IMR-90 (cell line): ENCODE measurements at regions not wholly inside any gene's neighbourhood (a gene's known extent, or its start where the extent isn't known, plus 50 kb on each side); places are given as distances from the start of the nearest gene placed in this dataset.
A peak's percentile ranks its signal among the peaks of the same experiment; 100 is the strongest.

ENCODE experiments used
- ATAC-seq: fragments of 200-7000 bp; cut with Tn5 transposase; 2 replicates; pipeline ENCODE4 v1.9.1; 2020; ENCODE audit warnings: low read depth, mild to moderate bottlenecking, moderate library complexity
- BruUV-seq: library from RNA; stranded (reverse); fragments of 400-500 nt; replicated peaks from 2 replicates; lab custom pipeline; 2021; lab: Mats Ljungman, UMichigan
- CTCF ChIA-PET: fragments of 300-600 bp; formaldehyde crosslinking; extraction: SDS; loops from one replicate; lab custom pipeline; 2021; ENCODE audit warnings: antibody characterized with exemption; lab: Yijun Ruan, JAX
- POLR2A ChIA-PET: fragments of 300-600 bp; sonication (Branson Sonifier 250); formaldehyde crosslinking; loops from one replicate; lab custom pipeline; 2022; ENCODE audit warnings: antibody characterized with exemption; ENCODE audit not compliant: unreplicated experiment; lab: Charles Lee
- DNase-seq: peaks from one replicate; pipeline ENCODE4 v3.0.0; 2013
- H2AFZ ChIP-seq: replicated peaks from 2 replicates; pipeline ENCODE3; 2013; ENCODE audit warnings: low read length, mild to moderate bottlenecking; ENCODE audit not compliant: poor library complexity
- H2AK5ac ChIP-seq: 2 replicates; pipeline ENCODE4 v1.6.1; 2013; ENCODE audit warnings: low read depth, low read length, inconsistent platforms
- H2AK9ac ChIP-seq: replicated peaks from 2 replicates; pipeline ENCODE3; 2013; ENCODE audit warnings: mild to moderate bottlenecking, low read depth, low read length, moderate library complexity; ENCODE audit not compliant: poor library complexity
- H2BK120ac ChIP-seq: 2 replicates; pipeline ENCODE4 v1.6.1; 2013; ENCODE audit warnings: low read depth, low read length, inconsistent platforms
- H2BK15ac ChIP-seq: 3 replicates; pipeline ENCODE4 v1.6.1; 2013; ENCODE audit warnings: low read depth, low read length, inconsistent platforms
- H2BK20ac ChIP-seq: 2 replicates; pipeline ENCODE4 v1.6.1; 2013; ENCODE audit warnings: low read depth, mild to moderate bottlenecking, inconsistent platforms, low read length, moderate library complexity
- H2BK5ac ChIP-seq: 2 replicates; pipeline ENCODE4 v1.6.1; 2013; ENCODE audit warnings: mild to moderate bottlenecking, low read depth, low read length, inconsistent platforms; ENCODE audit not compliant: poor library complexity, severe bottlenecking
- H3K14ac ChIP-seq: replicated peaks from 2 replicates; pipeline ENCODE4 v1.6.1; 2013; ENCODE audit warnings: low read depth, low read length, inconsistent platforms
- H3K18ac ChIP-seq: 2 replicates; pipeline ENCODE4 v1.6.1; 2013; ENCODE audit warnings: low read depth, low read length, control low read depth
- H3K23ac ChIP-seq: 2 replicates; pipeline ENCODE4 v1.6.1; 2013; ENCODE audit warnings: low read depth, low read length, inconsistent platforms
- H3K27ac ChIP-seq: 2 replicates; pipeline ENCODE4 v1.5.1; 2013; ENCODE audit warnings: mild to moderate bottlenecking, control low read depth, low read length; ENCODE audit not compliant: insufficient read depth
- H3K27me3 ChIP-seq: 2 replicates; pipeline ENCODE4 v1.6.1; 2013; ENCODE audit warnings: low read length; ENCODE audit not compliant: control insufficient read depth, insufficient read depth
- H3K36me3 ChIP-seq: 2 replicates; pipeline ENCODE4 v1.6.1; 2013; ENCODE audit warnings: low read length, mixed read lengths; ENCODE audit not compliant: control insufficient read depth, insufficient read depth
- H3K4ac ChIP-seq: 2 replicates; pipeline ENCODE4 v1.6.1; 2013; ENCODE audit warnings: low read depth, low read length, inconsistent platforms
- H3K4me1 ChIP-seq: 2 replicates; pipeline ENCODE4 v1.6.1; 2013; ENCODE audit warnings: low read length, mixed read lengths; ENCODE audit not compliant: control insufficient read depth, insufficient read depth
- H3K4me2 ChIP-seq: 2 replicates; pipeline ENCODE4 v1.6.1; 2013; ENCODE audit warnings: low read depth, mild to moderate bottlenecking, control low read depth, low read length, moderate library complexity
- H3K4me3 ChIP-seq: 2 replicates; pipeline ENCODE4 v1.5.1; 2013; ENCODE audit warnings: low read depth, mild to moderate bottlenecking, control low read depth, low read length, moderate library complexity; ENCODE audit not compliant: insufficient read depth
- H3K56ac ChIP-seq: 2 replicates; pipeline ENCODE4 v1.6.1; 2013; ENCODE audit warnings: low read length, inconsistent platforms; ENCODE audit not compliant: insufficient read depth; ENCODE audit errors: extremely low read depth
- H3K79me1 ChIP-seq, 2 experiments: 2 replicates each; pipeline ENCODE4 v1.6.1; 2013; ENCODE audit warnings: low read length in 2 of 2, inconsistent platforms in 1 of 2, low read depth in 1 of 2
- H3K9ac ChIP-seq: 2 replicates; pipeline ENCODE4 v1.6.1; 2013; ENCODE audit warnings: low read depth, low read length, control low read depth
- H3K9me1 ChIP-seq: 2 replicates; pipeline ENCODE4 v1.6.1; 2013; ENCODE audit warnings: low read length, inconsistent platforms; ENCODE audit not compliant: insufficient read depth
- H3K9me3 ChIP-seq: 2 replicates; pipeline ENCODE4 v1.6.1; 2013; ENCODE audit warnings: low read length; ENCODE audit not compliant: control insufficient read depth, insufficient read depth
- H4K20me1 ChIP-seq: 2 replicates; pipeline ENCODE4 v1.6.1; 2013; ENCODE audit warnings: low read length, inconsistent platforms; ENCODE audit not compliant: insufficient read depth
- H4K5ac ChIP-seq: 2 replicates; pipeline ENCODE4 v1.6.1; 2013; ENCODE audit warnings: mild to moderate bottlenecking, low read depth, low read length, control low read depth
- H4K8ac ChIP-seq, 2 experiments: 2 replicates each; pipeline ENCODE4 v1.6.1; 2013; ENCODE audit warnings: low read depth in 2 of 2, low read length in 2 of 2, control low read depth in 1 of 2, inconsistent platforms in 1 of 2
- H4K91ac ChIP-seq: 2 replicates; pipeline ENCODE4 v1.6.1; 2013; ENCODE audit warnings: low read depth, low read length, inconsistent platforms; ENCODE audit not compliant: insufficient read depth
- CEBPB ChIP-seq: IDR thresholded peaks from 2 replicates; pipeline ENCODE4 v1.6.1; 2012; ENCODE audit warnings: low read depth, low read length, improper control_type of control experiment
- RCOR1 ChIP-seq: IDR thresholded peaks from 2 replicates; pipeline ENCODE4 v1.6.1; 2012; ENCODE audit warnings: mild to moderate bottlenecking, low read length, improper control_type of control experiment; ENCODE audit not compliant: insufficient replicate concordance
- WGBS, 2 experiments: methylation state at CpG; one replicate each; pipeline versions ENCODE4 v1.1.5 to v1.1.7; 2013; ENCODE audit warnings: missing lambda C conversion rate in 2 of 2; ENCODE audit not compliant: insufficient read length in 1 of 2; ENCODE audit errors: extremely low coverage in 2 of 2; 5-methylcytosine and 5-hydroxymethylcytosine counted together
- dilution Hi-C: fragments of 300-500 bp; cut with HindIII; formaldehyde crosslinking; loops from one replicate; pipeline ENCODE4 v1.14.3; 2018; ENCODE audit warnings: low sequenced_read_pairs; ENCODE audit not compliant: unreplicated experiment
- in situ Hi-C: fragments of 300-500 bp; cut with MboI; formaldehyde crosslinking; loops from 3 replicates; pipeline ENCODE4 v1.14.3; 2019; ENCODE audit warnings: low sequenced_read_pairs, inconsistent platforms, mixed read lengths
- intact Hi-C: fragments of 100-400 bp; cut with micrococcal nuclease; formaldehyde crosslinking; loops from 2 replicates; pipeline ENCODE4 v1.10.0; 2022

DNA sequence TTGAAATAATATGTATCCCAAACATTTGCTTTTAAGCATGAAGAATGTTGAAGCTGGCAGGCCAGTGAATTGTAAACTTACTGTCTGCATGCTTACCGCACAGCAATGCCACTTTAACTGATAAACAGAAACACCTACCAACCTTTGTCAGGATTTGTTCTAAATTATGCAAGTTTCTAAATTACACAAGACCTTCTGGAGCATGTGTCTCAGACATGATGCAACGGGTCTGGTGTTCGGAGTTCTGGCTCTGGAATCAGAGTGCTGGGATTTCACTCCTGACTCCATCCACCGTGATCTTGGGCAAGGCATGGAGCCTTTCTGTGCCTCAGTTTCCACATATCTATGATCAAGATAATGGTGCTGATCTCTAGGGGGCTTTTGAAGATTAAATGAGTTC lies 111.2 kb downstream of the CCT6B start:
- Histone ChIP-seq H3K4me1 (no peaks in the 10 kb centered on the region), H3K9ac (no peak overlapping the region), H4K20me1 (no peaks in the 10 kb centered on the region), H3K18ac (no peak overlapping the region), H3K27ac (no peak overlapping the region), H4K91ac (no peak overlapping the region), H2BK5ac (no peak overlapping the region), H3K4me3 (no peak overlapping the region), H4K5ac (no peak overlapping the region), H3K79me1 (no peaks in the 10 kb centered on the region), H3K9me3 (no peaks in the 10 kb centered on the region), H3K56ac (no peak overlapping the region), H3K36me3 (no peaks in the 10 kb centered on the region), H2AK9ac (no peak overlapping the region), H3K9me1 (no peaks in the 10 kb centered on the region), H3K4me2 (no peak overlapping the region), H4K8ac (no peak overlapping the region), H3K4ac (no peak overlapping the region), H2AK5ac (no peak overlapping the region), H2BK120ac (no peak overlapping the region), H2AFZ (no peak overlapping the region), H3K27me3 (no peaks in the 10 kb centered on the region; the same call in 1 of the 2 replicates), H3K14ac (no peak overlapping the region), H2BK20ac (no peak overlapping the region), H3K23ac (no peak overlapping the region), H2BK15ac (no peak overlapping the region)
- in situ Hi-C loops (no loop called here), dilution Hi-C loops (no loop called here), intact Hi-C loops (no loop called here)
- ChIA-PET POLR2A (no interaction called here), CTCF (no interaction called here)
- ATAC-seq (no peak), DNase-seq (no peak)
- no TSS peak for BruUV-seq
- TF ChIP-seq RCOR1 (no peak), CEBPB (0 out of 2 replicates have a peak, but pooled peaks have one; percentile 8)
- no CpG with 5 or more reads among the region's 4 CpGs for WGBS, 2 experiments
